CD14-positive monocyte (primary cell): ENCODE measurements at regions not wholly inside any gene's neighbourhood (a gene's known extent, or its start where the extent isn't known, plus 50 kb on each side); places are given as distances from the start of the nearest gene placed in this dataset.

Source experiments
- DNase-seq, 3 donors: peaks; one replicate each; pipeline ENCODE4 v3.0.0-alpha.2; 2011 to 2022
- H2AFZ ChIP-seq: 2 replicates; pipeline ENCODE4 v1.6.0; 2012; ENCODE audit warnings: mild to moderate bottlenecking, low read depth, low read length, inconsistent platforms; ENCODE audit not compliant: insufficient read depth, poor library complexity, severe bottlenecking
- H3K27ac ChIP-seq, 2 donors: 1 replicate in 1 of 2; 2 replicates in 1 of 2; pipeline ENCODE4 v1.5.1; 2012 to 2013; ENCODE audit warnings: low read length in 2 of 2, control low read depth in 1 of 2, inconsistent platforms in 1 of 2, low read depth in 1 of 2, mild to moderate bottlenecking in 1 of 2
- H3K27me3 ChIP-seq, 2 donors: one replicate each; pipeline versions ENCODE4 v1.6.0 to v1.6.1; 2011 to 2013; ENCODE audit warnings: low read length in 2 of 2; ENCODE audit not compliant: control insufficient read depth in 2 of 2, insufficient read depth in 2 of 2
- H3K36me3 ChIP-seq, 2 donors: replicated peaks in 1 of 2; 1 replicate in 1 of 2; 2 replicates in 1 of 2; pipeline versions ENCODE4 v1.5.1 to v1.6.1; 2012 to 2013; ENCODE audit warnings: low read length in 2 of 2, control low read depth in 1 of 2, inconsistent platforms in 1 of 2, mild to moderate bottlenecking in 1 of 2; ENCODE audit not compliant: insufficient read depth in 2 of 2, control insufficient read depth in 1 of 2
- H3K4me1 ChIP-seq, 2 donors: 1 replicate in 1 of 2; 2 replicates in 1 of 2; pipeline versions ENCODE4 v1.5.1 to v1.6.1; 2012 to 2013; ENCODE audit warnings: low read length in 2 of 2, control low read depth in 1 of 2, inconsistent platforms in 1 of 2, mild to moderate bottlenecking in 1 of 2, moderate library complexity in 1 of 2; ENCODE audit not compliant: insufficient read depth in 2 of 2, control insufficient read depth in 1 of 2
- H3K4me2 ChIP-seq: replicated peaks from 2 replicates; pipeline ENCODE3; 2012; ENCODE audit warnings: low read length, moderate library complexity, mild to moderate bottlenecking; ENCODE audit not compliant: poor library complexity, severe bottlenecking; ENCODE audit errors: extremely low read depth
- H3K4me3 ChIP-seq, 3 experiments: fragments of 200-600 bp in 1 of 3; sonication (generic) in 1 of 3; replicated peaks in 1 of 3; 1 replicate in 2 of 3; 2 replicates in 1 of 3; pipeline ENCODE4 v1.5.1; 2011 to 2013; ENCODE audit warnings: low read length in 3 of 3, mild to moderate bottlenecking in 3 of 3, control low read depth in 2 of 3, low read depth in 2 of 3, inconsistent platforms in 1 of 3, moderate library complexity in 1 of 3
- H3K79me2 ChIP-seq: 2 replicates; pipeline ENCODE4 v1.6.0; 2012; ENCODE audit warnings: mild to moderate bottlenecking, control low read depth, inconsistent platforms, low read length, moderate library complexity; ENCODE audit not compliant: insufficient read depth
- H3K9ac ChIP-seq: 2 replicates; pipeline ENCODE4 v1.6.0; 2017; ENCODE audit warnings: low read length, mild to moderate bottlenecking; ENCODE audit not compliant: insufficient read depth, poor library complexity, severe bottlenecking
- H3K9me3 ChIP-seq, 2 donors: replicated peaks in 1 of 2; 1 replicate in 1 of 2; 2 replicates in 1 of 2; pipeline versions ENCODE4 v1.5.1 to v1.6.1; 2012 to 2013; ENCODE audit warnings: low read length in 2 of 2, control low read depth in 1 of 2; ENCODE audit not compliant: control insufficient read depth in 1 of 2, insufficient read depth in 1 of 2
- H4K20me1 ChIP-seq: 2 replicates; pipeline ENCODE4 v1.6.0; 2012; ENCODE audit warnings: mild to moderate bottlenecking, low read length, control low read depth, moderate library complexity; ENCODE audit not compliant: insufficient read depth
- H3K27ac Mint-ChIP-seq, 7 donors: one replicate each; pipeline ENCODE4 v1.8.0; 2020; ENCODE audit warnings: mild to moderate bottlenecking in 7 of 7, mixed read lengths in 7 of 7, moderate library complexity in 6 of 7, inconsistent platforms in 2 of 7
- H3K27me3 Mint-ChIP-seq, 3 donors: one replicate each; pipeline ENCODE4 v1.8.0; 2021 to 2022; ENCODE audit warnings: low read depth in 3 of 3, mild to moderate bottlenecking in 3 of 3, mixed read lengths in 3 of 3, moderate library complexity in 3 of 3, inconsistent platforms in 1 of 3
- H3K36me3 Mint-ChIP-seq, 2 donors: one replicate each; pipeline ENCODE4 v1.8.0; 2020; ENCODE audit warnings: mixed read lengths in 2 of 2, inconsistent platforms in 1 of 2, mild to moderate bottlenecking in 1 of 2
- H3K4me1 Mint-ChIP-seq: one replicate; pipeline ENCODE4 v1.8.0; 2020; ENCODE audit warnings: mild to moderate bottlenecking, mixed read lengths
- H3K4me3 Mint-ChIP-seq, 2 donors: one replicate each; pipeline ENCODE4 v1.8.0; 2020; ENCODE audit warnings: mild to moderate bottlenecking in 2 of 2, mixed read lengths in 2 of 2, moderate library complexity in 1 of 2
- H3K9me3 Mint-ChIP-seq, 7 donors: one replicate each; pipeline ENCODE4 v1.8.0; 2020 to 2022; ENCODE audit warnings: mixed read lengths in 7 of 7, mild to moderate bottlenecking in 6 of 7, moderate library complexity in 6 of 7, inconsistent platforms in 2 of 7
- CTCF ChIP-seq: fragments of 200-600 bp; IDR thresholded peaks from one replicate; pipeline ENCODE4 v1.8.0; 2022; ENCODE audit warnings: antibody characterized with exemption, mild to moderate bottlenecking
- WGBS: methylation state at CpG from one replicate; pipeline ENCODE4 v1.1.5; 2013; ENCODE audit warnings: missing lambda C conversion rate; ENCODE audit not compliant: insufficient coverage; 5-methylcytosine and 5-hydroxymethylcytosine counted together
- intact Hi-C, 2 donors: fragments of 100-400 bp; cut with micrococcal nuclease; formaldehyde crosslinking; loops; one replicate each; pipeline versions ENCODE4 v1.15.0 to v1.15.1; 2023

GRCh38 chr9:11318946-11319345 lies 706.1 kb upstream of the PTPRD start:
- H3K4me3 Mint-ChIP-seq: no peak overlapping the region
- no peaks in the 10 kb centered on the region for H3K27me3 ChIP-seq
- H3K36me3 ChIP-seq: no peaks in the 10 kb centered on the region
- H3K27ac Mint-ChIP-seq: no peak overlapping the region
- no peak overlapping the region for H3K4me3 ChIP-seq
- H3K79me2 ChIP-seq: no peaks in the 10 kb centered on the region
- H3K4me1 Mint-ChIP-seq: no peaks in the 10 kb centered on the region
- no CpG with 5 or more reads among the region's 1 CpG for WGBS
- H3K4me2 ChIP-seq: no peak overlapping the region
- H3K4me1 ChIP-seq: no peaks in the 10 kb centered on the region
- peaks cover 0 to 2% (median 0%) of the 10 kb centered on the region in 3 donors for H3K27me3 Mint-ChIP-seq
- no peaks in the 10 kb centered on the region for H4K20me1 ChIP-seq
- DNase-seq: no peak
- H3K27ac ChIP-seq: no peak overlapping the region
- H2AFZ ChIP-seq: no peak overlapping the region
- no peak for TF ChIP-seq CTCF
- H3K9me3 Mint-ChIP-seq: no peaks in the 10 kb centered on the region
- H3K36me3 Mint-ChIP-seq: no peaks in the 10 kb centered on the region
- intact Hi-C loops: no loop called here
- H3K9ac ChIP-seq: no peak overlapping the region
- H3K9me3 ChIP-seq: no peaks in the 10 kb centered on the region

- Histone ChIP-seq H3K9ac (no peak overlapping the region), H3K4me2 (no peak overlapping the region), H2AFZ (no peak overlapping the region), H3K36me3 (no peaks in the 10 kb centered on the region), H3K4me3 (no peak overlapping the region), H3K27me3 (no peaks in the 10 kb centered on the region), H3K9me3 (no peaks in the 10 kb centered on the region), H3K79me2 (no peaks in the 10 kb centered on the region), H4K20me1 (no peaks in the 10 kb centered on the region), H3K27ac (no peak overlapping the region), H3K4me1 (no peaks in the 10 kb centered on the region)
- H3K36me3 Mint-ChIP-seq: no peaks in the 10 kb centered on the region
- H3K4me1 Mint-ChIP-seq: no peaks in the 10 kb centered on the region
- no peak for DNase-seq
- H3K4me3 Mint-ChIP-seq: no peak overlapping the region
- intact Hi-C loops: no loop called here
- WGBS: 43% methylated on average over 2 of the region's 5 CpGs
- no peak overlapping the region for H3K27ac Mint-ChIP-seq
- H3K27me3 Mint-ChIP-seq: peaks cover 0 to 2% (median 0%) of the 10 kb centered on the region in 3 donors
- TF ChIP-seq CTCF: no peak
- no peaks in the 10 kb centered on the region for H3K9me3 Mint-ChIP-seq
These were observed 706.7 kb upstream of the PTPRD start for GRCh38 chr9:11319538-11319937.
